ENCODE measurements at regions not wholly inside any gene's neighbourhood (a gene's known extent, or its start where the extent isn't known, plus 50 kb on each side); places are given as distances from the start of the nearest gene placed in this dataset.

DNA sequence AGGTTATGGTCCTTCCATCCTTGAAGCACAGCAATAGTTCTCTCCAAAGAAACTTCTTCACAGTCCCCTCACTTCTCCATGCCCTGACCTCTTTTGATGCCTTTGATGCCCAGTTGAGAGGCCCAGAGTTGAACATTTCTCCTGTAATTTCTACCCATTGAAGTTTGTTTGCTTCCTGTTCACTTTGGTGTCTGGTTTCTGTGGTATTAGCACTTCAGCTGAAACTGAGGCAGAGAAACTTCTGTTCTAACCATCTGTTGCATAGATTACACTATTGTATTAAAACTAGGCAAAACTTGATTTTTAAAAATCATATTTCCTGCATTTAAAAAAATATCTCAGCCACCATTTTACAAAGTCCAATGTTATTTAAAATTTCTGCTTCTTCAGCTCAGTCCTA lies 89.8 kb upstream of the ADGRG2 start:
- no peak for TF ChIP-seq POLR2AphosphoS5 (IDR thresholded peaks at IDR 0.05; ENCODE audit: low read depth, low read length)
- TF ChIP-seq, protein P1, sequence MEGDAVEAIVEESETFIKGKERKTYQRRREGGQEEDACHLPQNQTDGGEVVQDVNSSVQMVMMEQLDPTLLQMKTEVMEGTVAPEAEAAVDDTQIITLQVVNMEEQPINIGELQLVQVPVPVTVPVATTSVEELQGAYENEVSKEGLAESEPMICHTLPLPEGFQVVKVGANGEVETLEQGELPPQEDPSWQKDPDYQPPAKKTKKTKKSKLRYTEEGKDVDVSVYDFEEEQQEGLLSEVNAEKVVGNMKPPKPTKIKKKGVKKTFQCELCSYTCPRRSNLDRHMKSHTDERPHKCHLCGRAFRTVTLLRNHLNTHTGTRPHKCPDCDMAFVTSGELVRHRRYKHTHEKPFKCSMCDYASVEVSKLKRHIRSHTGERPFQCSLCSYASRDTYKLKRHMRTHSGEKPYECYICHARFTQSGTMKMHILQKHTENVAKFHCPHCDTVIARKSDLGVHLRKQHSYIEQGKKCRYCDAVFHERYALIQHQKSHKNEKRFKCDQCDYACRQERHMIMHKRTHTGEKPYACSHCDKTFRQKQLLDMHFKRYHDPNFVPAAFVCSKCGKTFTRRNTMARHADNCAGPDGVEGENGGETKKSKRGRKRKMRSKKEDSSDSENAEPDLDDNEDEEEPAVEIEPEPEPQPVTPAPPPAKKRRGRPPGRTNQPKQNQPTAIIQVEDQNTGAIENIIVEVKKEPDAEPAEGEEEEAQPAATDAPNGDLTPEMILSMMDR (IDR thresholded peaks at IDR 0.05), result no peak

All from Panc1 (cell line).